DND-41 (cell line): ENCODE measurements at regions not wholly inside any gene's neighbourhood (a gene's known extent, or its start where the extent isn't known, plus 50 kb on each side); places are given as distances from the start of the nearest gene placed in this dataset.
"Not testable (repeated sequence)": the region's sequence is repeated elsewhere in the genome, so short reads cannot be mapped to it uniquely, and the experiment has no call there.

Experiments
- ATAC-seq: fragments of 200-7000 bp; cut with Tn5 transposase; 3 replicates; pipeline ENCODE4 v1.9.1; 2021; ENCODE audit warnings: low read depth; ENCODE audit not compliant: insufficient read depth
- DNase-seq: peaks from one replicate; pipeline ENCODE4 v3.0.0-alpha.2; 2020
- H2AFZ ChIP-seq: 2 replicates; pipeline ENCODE4 v1.6.0; 2012; ENCODE audit warnings: low read depth, low read length
- H3K27ac ChIP-seq: 2 replicates; pipeline ENCODE4 v1.5.1; 2012; ENCODE audit warnings: low read length, inconsistent platforms
- H3K27me3 ChIP-seq: fragments of 200-600 bp; sonication (generic); 2 replicates; pipeline ENCODE4 v1.6.0; 2012; ENCODE audit warnings: low read length, mild to moderate bottlenecking, inconsistent platforms; ENCODE audit not compliant: insufficient read depth, poor library complexity
- H3K36me3 ChIP-seq: 2 replicates; pipeline ENCODE4 v1.5.1; 2012; ENCODE audit warnings: low read length, inconsistent platforms; ENCODE audit not compliant: insufficient read depth
- H3K4me1 ChIP-seq: 2 replicates; pipeline ENCODE4 v1.5.1; 2012; ENCODE audit warnings: mild to moderate bottlenecking, low read length; ENCODE audit not compliant: insufficient read depth
- H3K4me2 ChIP-seq: 2 replicates; pipeline ENCODE4 v1.6.0; 2012; ENCODE audit warnings: mild to moderate bottlenecking, moderate library complexity, low read length, inconsistent platforms; ENCODE audit not compliant: insufficient read depth
- H3K4me3 ChIP-seq, 2 experiments: fragments of 200-600 bp in 1 of 2; shearing (Covaris generic) in 1 of 2; 2 replicates each; pipeline ENCODE4 v1.5.1; 2012 to 2016; ENCODE audit warnings: inconsistent platforms in 2 of 2, low read length in 2 of 2, mild to moderate bottlenecking in 2 of 2, low read depth in 1 of 2, moderate library complexity in 1 of 2
- H3K79me2 ChIP-seq: 2 replicates; pipeline ENCODE4 v1.6.0; 2012; ENCODE audit warnings: low read length, inconsistent platforms; ENCODE audit not compliant: insufficient read depth
- H3K9ac ChIP-seq: 2 replicates; pipeline ENCODE4 v1.6.0; 2012; ENCODE audit warnings: low read depth, mild to moderate bottlenecking, inconsistent platforms, low read length, moderate library complexity
- H3K9me3 ChIP-seq: 2 replicates; pipeline ENCODE4 v1.5.1; 2012; ENCODE audit warnings: low read length, moderate library complexity, mild to moderate bottlenecking, inconsistent platforms; ENCODE audit not compliant: insufficient read depth, severe bottlenecking
- H4K20me1 ChIP-seq: 2 replicates; pipeline ENCODE4 v1.6.0; 2012; ENCODE audit warnings: low read length; ENCODE audit not compliant: insufficient read depth
- EZH2 ChIP-seq: IDR thresholded peaks from 3 replicates; pipeline ENCODE4 v1.6.1; 2012; ENCODE audit warnings: borderline replicate concordance, low read depth, mild to moderate bottlenecking, moderate library complexity, low read length, inconsistent platforms; ENCODE audit not compliant: severe bottlenecking
- TF ChIP-seq, protein P1 (sequence below): IDR thresholded peaks from 2 replicates; pipeline ENCODE4 v1.5.1; 2012; ENCODE audit warnings: borderline replicate concordance, low read length, moderate library complexity, mild to moderate bottlenecking; ENCODE audit not compliant: poor library complexity, severe bottlenecking; ENCODE audit errors: extremely low read depth

DNA sequence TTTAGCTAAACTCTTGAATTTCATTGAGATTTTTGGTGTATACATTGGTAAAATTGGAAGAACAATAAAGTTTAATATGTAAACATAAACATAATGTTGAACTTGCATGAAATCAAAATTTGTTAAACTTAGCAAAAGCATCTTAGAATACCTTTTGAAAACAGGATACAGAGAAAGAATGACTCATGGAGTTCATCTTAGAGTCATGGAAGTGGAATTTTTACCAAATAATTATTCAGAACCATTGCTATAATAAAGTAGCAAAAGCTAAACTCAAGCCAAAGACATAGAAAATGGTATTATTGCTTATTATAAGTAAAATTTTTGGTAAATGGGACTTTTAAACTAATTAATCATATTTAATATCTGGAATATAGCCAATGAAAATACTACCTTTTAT, 841.6 kb upstream of the SLC39A10 start:
- no peak for ATAC-seq
- Histone ChIP-seq H3K4me3 (no peak overlapping the region), H3K27me3 (no peaks in the 10 kb centered on the region), H3K9me3 (no peaks in the 10 kb centered on the region), H2AFZ (no peak overlapping the region), H3K27ac (no peak overlapping the region), H3K4me1 (no peaks in the 10 kb centered on the region), H3K9ac (no peak overlapping the region), H3K36me3 (no peaks in the 10 kb centered on the region), H4K20me1 (no peaks in the 10 kb centered on the region), H3K79me2 (no peaks in the 10 kb centered on the region), H3K4me2 (no peak overlapping the region)
- no peak for DNase-seq
- TF ChIP-seq, protein P1, sequence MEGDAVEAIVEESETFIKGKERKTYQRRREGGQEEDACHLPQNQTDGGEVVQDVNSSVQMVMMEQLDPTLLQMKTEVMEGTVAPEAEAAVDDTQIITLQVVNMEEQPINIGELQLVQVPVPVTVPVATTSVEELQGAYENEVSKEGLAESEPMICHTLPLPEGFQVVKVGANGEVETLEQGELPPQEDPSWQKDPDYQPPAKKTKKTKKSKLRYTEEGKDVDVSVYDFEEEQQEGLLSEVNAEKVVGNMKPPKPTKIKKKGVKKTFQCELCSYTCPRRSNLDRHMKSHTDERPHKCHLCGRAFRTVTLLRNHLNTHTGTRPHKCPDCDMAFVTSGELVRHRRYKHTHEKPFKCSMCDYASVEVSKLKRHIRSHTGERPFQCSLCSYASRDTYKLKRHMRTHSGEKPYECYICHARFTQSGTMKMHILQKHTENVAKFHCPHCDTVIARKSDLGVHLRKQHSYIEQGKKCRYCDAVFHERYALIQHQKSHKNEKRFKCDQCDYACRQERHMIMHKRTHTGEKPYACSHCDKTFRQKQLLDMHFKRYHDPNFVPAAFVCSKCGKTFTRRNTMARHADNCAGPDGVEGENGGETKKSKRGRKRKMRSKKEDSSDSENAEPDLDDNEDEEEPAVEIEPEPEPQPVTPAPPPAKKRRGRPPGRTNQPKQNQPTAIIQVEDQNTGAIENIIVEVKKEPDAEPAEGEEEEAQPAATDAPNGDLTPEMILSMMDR = no peak

DNA sequence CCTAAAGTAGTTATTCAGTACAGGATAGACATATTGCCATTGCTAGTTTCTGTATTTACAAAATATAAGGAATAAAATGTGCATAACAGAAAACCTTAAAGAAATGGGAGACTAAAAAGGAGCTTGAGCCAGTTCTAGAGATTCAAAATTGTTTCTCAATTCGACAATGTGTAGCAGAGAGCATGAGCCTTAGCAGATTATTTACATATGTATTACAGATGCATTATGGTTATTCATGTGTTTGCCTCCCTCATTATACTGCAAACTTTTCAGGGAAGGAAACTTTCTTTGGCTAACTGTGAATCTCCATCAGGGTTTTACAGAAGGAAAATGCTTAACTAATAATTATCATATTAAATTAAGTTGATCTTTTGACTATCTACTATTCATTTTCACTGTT, 854.4 kb upstream of the SLC39A10 start:
- Histone ChIP-seq H3K79me2 (no peaks in the 10 kb centered on the region), H2AFZ (no peak overlapping the region), H3K9ac (no peak overlapping the region), H4K20me1 (no peaks in the 10 kb centered on the region), H3K36me3 (no peaks in the 10 kb centered on the region), H3K27me3 (no peaks in the 10 kb centered on the region), H3K4me3 (no peak overlapping the region), H3K9me3 (no peaks in the 10 kb centered on the region), H3K4me1 (no peaks in the 10 kb centered on the region), H3K27ac (no peak overlapping the region), H3K4me2 (no peak overlapping the region)
- DNase-seq = no peak
- TF ChIP-seq, protein P1 = no peak
- no peak for TF ChIP-seq EZH2
- ATAC-seq = no peak

DNA sequence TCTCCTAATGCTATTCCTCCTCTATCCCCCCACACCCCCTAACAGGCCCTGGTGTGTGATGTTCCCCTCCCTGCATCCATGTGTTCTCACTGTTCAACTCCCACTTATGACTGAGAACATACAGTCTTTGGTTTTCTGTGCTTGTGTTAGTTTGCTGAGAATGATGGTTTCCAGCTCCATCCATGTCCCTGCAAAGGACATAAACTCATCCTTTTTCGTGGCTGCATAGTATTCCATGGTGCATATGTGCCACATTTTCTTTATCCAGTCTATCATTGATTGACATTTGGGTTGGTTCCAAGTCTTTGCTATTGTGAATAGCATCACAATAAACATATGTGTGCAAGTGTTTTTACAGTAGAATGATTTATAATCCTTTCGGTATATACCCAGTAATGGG, 870.0 kb upstream of the SLC39A10 start:
- H2AFZ ChIP-seq, H3K27ac ChIP-seq, H3K79me2 ChIP-seq, H3K4me1 ChIP-seq, DNase-seq, H3K36me3 ChIP-seq, H3K27me3 ChIP-seq, H3K4me3 ChIP-seq, H3K4me2 ChIP-seq, H4K20me1 ChIP-seq, H3K9ac ChIP-seq, ATAC-seq, H3K9me3 ChIP-seq: not testable (repeated sequence)

DNA sequence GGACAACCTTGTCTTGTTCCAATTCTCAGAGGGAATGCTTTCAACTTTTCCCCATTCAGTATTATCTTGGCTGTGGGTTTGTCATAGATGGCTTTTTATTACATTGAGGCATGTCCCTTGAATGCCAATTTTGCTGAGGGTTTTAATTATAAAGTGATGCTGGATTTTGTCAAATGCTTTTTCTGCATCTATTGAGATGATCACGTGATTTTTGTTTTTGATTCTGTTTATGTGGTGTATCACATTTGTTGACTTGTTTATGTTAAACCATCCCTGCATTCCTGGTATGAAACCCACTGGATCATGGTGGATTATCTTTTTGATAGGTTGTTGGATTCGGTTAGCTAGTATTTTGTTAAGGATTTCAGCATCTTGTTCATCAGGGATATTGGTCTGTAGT, 885.6 kb upstream of the SLC39A10 start:
- ATAC-seq, H3K4me2 ChIP-seq, H3K27me3 ChIP-seq, H3K79me2 ChIP-seq, H3K9ac ChIP-seq, H2AFZ ChIP-seq, H3K4me3 ChIP-seq, H3K9me3 ChIP-seq, H3K36me3 ChIP-seq, H4K20me1 ChIP-seq, DNase-seq, H3K27ac ChIP-seq: not testable (repeated sequence)
- peaks cover 11% of the 10 kb centered on the region for H3K4me1 ChIP-seq

DNA sequence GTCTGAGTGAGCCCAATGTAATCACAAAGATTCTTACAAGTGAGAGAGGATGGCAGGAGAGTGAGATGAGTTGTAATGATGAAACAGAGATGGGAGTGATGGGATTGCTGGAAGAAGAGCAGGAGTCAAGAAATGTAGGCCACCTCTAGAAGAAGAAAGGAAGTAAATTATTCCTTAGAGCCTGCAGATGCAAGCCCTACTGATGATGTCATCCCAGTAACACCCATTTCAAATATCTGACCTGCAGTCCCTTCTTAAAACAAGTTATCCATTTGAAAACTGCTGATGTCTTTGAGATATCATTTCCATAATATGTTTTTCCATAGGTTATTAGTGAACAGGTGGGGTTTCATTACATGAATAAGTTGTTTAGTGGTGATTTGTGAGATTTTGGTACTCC, 888.0 kb upstream of the SLC39A10 start:
- no peak overlapping the region for H3K4me2 ChIP-seq
- H3K27ac ChIP-seq = no peak overlapping the region
- H3K27me3 ChIP-seq = no peaks in the 10 kb centered on the region
- no peaks in the 10 kb centered on the region for H3K79me2 ChIP-seq
- H3K4me1 ChIP-seq = peaks cover 11% of the 10 kb centered on the region
- no peak overlapping the region for H3K4me3 ChIP-seq
- no peak for DNase-seq
- H3K9me3 ChIP-seq = no peaks in the 10 kb centered on the region
- H3K36me3 ChIP-seq = no peaks in the 10 kb centered on the region
- no peak overlapping the region for H3K9ac ChIP-seq
- TF ChIP-seq, protein P1 = no peak
- TF ChIP-seq EZH2 = no peak
- no peak overlapping the region for H2AFZ ChIP-seq
- ATAC-seq = no peak
- H4K20me1 ChIP-seq = no peaks in the 10 kb centered on the region
